ENCODE measurements at regions not wholly inside any gene's neighbourhood (a gene's known extent, or its start where the extent isn't known, plus 50 kb on each side); places are given as distances from the start of the nearest gene placed in this dataset.

DNA sequence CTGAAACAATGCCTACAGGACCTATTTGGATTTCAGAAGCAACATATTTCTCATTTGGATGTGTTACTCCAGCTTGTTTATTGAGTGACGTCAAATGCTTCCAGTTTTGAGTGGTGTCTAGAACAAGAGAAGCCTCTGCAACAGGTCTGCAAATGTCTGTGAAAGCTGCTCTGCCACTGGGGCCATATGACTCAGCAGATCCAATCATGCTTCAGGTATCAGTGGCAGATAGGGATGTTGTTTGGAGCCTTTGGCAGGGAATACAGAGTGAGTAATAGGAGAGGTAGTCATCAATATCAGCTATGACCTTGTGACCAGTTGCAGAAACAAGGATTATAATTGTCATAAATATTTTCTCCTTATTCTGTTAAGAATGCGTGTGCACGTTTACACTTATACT, 141.1 kb upstream of the ZXDA start:
- Histone ChIP-seq H3K4me1 (ENCODE audit: control insufficient read depth, insufficient read depth, low read length, poor library complexity, severe bottlenecking) (no peaks in the 10 kb centered on the region), H3K27ac (ENCODE audit: insufficient read depth, low read length, poor library complexity, severe bottlenecking) (no peak overlapping the region), H3K4me3 (ENCODE audit: insufficient read depth, low read depth, low read length, poor library complexity, severe bottlenecking) (no peak overlapping the region), H3K36me3 (ENCODE audit: control insufficient read depth, insufficient read depth, low read length) (no peaks in the 10 kb centered on the region), H3K9me3 (ENCODE audit: control insufficient read depth, low read length) (no peaks in the 10 kb centered on the region), H3K27me3 (replicated peaks; ENCODE audit: control insufficient read depth, insufficient read depth, low read length, poor library complexity, severe bottlenecking) (no peaks in the 10 kb centered on the region)
- no peak for DNase-seq

DNA sequence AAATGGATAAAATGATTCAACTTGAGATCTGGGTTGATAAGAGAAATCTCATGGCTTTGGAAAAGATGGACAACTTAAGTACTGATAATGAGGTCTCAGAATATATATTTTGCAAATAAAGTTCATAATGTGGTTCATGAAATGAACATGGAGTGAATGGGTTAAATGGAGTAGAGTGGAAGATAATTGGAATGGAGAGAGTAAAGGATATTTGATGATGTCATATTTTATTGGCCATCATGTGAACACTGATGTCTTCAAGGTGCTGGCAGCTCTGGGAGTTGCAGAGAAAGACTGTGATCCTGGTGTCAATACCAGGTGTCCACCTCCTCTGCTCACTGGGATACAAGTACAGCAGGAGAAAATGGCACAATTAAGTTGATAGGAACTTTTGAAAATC, 133.9 kb upstream of the ZXDA start:
- Histone ChIP-seq H3K4me1 (ENCODE audit: control insufficient read depth, insufficient read depth, low read length, poor library complexity, severe bottlenecking) (no peaks in the 10 kb centered on the region), H3K27ac (ENCODE audit: insufficient read depth, low read length, poor library complexity, severe bottlenecking) (no peak overlapping the region), H3K9me3 (ENCODE audit: control insufficient read depth, low read length) (no peaks in the 10 kb centered on the region), H3K36me3 (ENCODE audit: control insufficient read depth, insufficient read depth, low read length) (no peaks in the 10 kb centered on the region), H3K4me3 (ENCODE audit: insufficient read depth, low read depth, low read length, poor library complexity, severe bottlenecking) (no peak overlapping the region), H3K27me3 (replicated peaks; ENCODE audit: control insufficient read depth, insufficient read depth, low read length, poor library complexity, severe bottlenecking) (no peaks in the 10 kb centered on the region)
- DNase-seq: no peak

DNA sequence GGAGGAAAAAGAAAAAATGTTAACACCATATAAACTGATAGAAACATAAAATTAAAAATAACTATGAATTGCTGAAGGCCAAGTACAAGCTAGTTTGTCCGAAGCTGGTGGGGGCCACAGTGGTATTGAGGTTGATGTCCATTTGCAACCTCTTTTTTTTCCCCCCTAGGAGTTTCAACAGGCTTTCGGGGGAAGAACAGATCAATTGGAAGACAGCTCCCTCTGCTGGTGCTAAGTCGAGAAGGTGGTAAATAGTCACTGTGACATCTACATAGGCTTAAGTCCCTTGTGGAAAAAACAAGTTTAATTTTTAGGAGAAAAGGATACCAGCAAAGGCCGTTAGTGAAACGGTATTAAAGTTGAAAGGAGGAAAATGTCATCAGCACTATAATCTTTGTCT, 115.7 kb upstream of the ZXDA start:
- no peaks in the 10 kb centered on the region for H3K36me3 ChIP-seq (ENCODE audit: control insufficient read depth, insufficient read depth, low read length)
- H3K4me1 ChIP-seq (ENCODE audit: control insufficient read depth, insufficient read depth, low read length, poor library complexity, severe bottlenecking): no peaks in the 10 kb centered on the region
- DNase-seq: peak in 2 of 3 donors; percentile 2 to 4
- H3K4me3 ChIP-seq (ENCODE audit: insufficient read depth, low read depth, low read length, poor library complexity, severe bottlenecking): no peak overlapping the region
- H3K27me3 ChIP-seq (replicated peaks; ENCODE audit: control insufficient read depth, insufficient read depth, low read length, poor library complexity, severe bottlenecking): no peaks in the 10 kb centered on the region
- H3K9me3 ChIP-seq (ENCODE audit: control insufficient read depth, low read length): no peaks in the 10 kb centered on the region
- H3K27ac ChIP-seq (ENCODE audit: insufficient read depth, low read length, poor library complexity, severe bottlenecking): no peak overlapping the region

DNA sequence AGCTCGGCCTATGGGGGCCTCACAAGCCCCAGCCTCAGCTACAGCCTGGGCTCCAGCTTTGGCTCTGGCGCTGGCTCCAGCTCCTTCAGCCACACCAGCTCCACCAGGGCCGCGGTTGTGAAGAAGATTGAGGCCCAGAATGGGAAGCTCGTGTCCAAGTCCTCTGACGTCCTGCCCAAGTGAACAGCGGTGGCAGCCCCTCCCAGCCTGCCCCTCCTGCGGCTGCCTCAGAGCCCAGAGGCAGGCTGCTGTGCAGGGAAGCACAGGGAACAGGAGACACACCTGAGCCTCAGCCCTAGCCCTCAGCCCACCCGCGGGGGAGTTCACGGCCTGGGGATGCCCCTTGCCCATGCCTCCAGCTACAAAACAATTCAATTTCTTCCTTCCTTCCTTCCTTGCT, 75.7 kb upstream of the ZXDA start:
- Histone ChIP-seq H3K4me3 (ENCODE audit: insufficient read depth, low read depth, low read length, poor library complexity, severe bottlenecking) (no peak overlapping the region), H3K36me3 (ENCODE audit: control insufficient read depth, insufficient read depth, low read length) (no peaks in the 10 kb centered on the region), H3K4me1 (ENCODE audit: control insufficient read depth, insufficient read depth, low read length, poor library complexity, severe bottlenecking) (no peaks in the 10 kb centered on the region), H3K27me3 (replicated peaks; ENCODE audit: control insufficient read depth, insufficient read depth, low read length, poor library complexity, severe bottlenecking) (no peaks in the 10 kb centered on the region), H3K9me3 (ENCODE audit: control insufficient read depth, low read length) (no peaks in the 10 kb centered on the region), H3K27ac (ENCODE audit: insufficient read depth, low read length, poor library complexity, severe bottlenecking) (no peak overlapping the region)
- DNase-seq: no peak

DNA sequence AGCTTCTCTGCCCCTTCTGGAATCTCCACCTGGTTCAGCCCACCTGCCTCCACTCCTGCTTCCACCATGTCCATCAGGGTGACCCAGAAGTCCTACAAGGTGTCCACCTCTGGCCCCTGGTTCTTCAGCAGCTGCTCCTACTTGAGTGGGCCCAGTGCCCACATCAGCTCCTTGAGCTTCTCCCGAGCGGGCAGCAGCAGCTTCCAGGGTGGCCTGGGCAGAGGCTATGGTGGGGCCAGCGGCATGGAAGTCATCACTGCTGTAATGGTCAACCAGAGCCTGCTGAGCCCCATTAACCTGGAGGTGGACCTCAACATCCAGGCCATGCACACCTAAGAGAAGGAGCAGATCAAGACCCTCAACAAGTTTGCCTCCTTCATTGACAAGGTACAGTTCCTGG, 74.4 kb upstream of the ZXDA start:
- no peaks in the 10 kb centered on the region for H3K36me3 ChIP-seq (ENCODE audit: control insufficient read depth, insufficient read depth, low read length)
- H3K4me3 ChIP-seq (ENCODE audit: insufficient read depth, low read depth, low read length, poor library complexity, severe bottlenecking): no peak overlapping the region
- DNase-seq: no peak
- no peak overlapping the region for H3K27ac ChIP-seq (ENCODE audit: insufficient read depth, low read length, poor library complexity, severe bottlenecking)
- H3K9me3 ChIP-seq (ENCODE audit: control insufficient read depth, low read length): no peaks in the 10 kb centered on the region
- H3K27me3 ChIP-seq (replicated peaks; ENCODE audit: control insufficient read depth, insufficient read depth, low read length, poor library complexity, severe bottlenecking): no peaks in the 10 kb centered on the region
- no peaks in the 10 kb centered on the region for H3K4me1 ChIP-seq (ENCODE audit: control insufficient read depth, insufficient read depth, low read length, poor library complexity, severe bottlenecking)

DNA sequence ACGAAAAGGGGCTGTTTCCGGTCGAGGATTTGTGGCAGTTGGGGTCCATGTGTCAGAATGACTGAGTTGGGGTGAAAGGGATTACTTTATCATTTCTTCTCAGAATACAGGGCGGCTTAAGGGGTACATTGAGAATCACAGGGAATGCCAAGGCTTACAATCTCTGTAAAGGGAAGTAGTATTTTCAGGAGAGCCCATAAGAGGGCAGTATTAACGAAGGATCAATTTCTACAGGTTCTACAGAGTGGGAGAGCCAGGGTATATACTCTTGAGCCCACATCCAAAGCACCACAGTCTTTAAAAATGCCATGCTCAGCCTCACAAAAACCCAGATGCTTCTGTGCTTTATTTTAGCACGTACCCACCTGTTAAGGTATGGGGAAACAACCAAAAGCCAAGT, 67.7 kb upstream of the ZXDA start:
- Histone ChIP-seq H3K4me1 (ENCODE audit: control insufficient read depth, insufficient read depth, low read length, poor library complexity, severe bottlenecking) (no peaks in the 10 kb centered on the region), H3K36me3 (ENCODE audit: control insufficient read depth, insufficient read depth, low read length) (no peaks in the 10 kb centered on the region), H3K9me3 (ENCODE audit: control insufficient read depth, low read length) (no peaks in the 10 kb centered on the region), H3K27ac (ENCODE audit: insufficient read depth, low read length, poor library complexity, severe bottlenecking) (no peak overlapping the region), H3K27me3 (replicated peaks; ENCODE audit: control insufficient read depth, insufficient read depth, low read length, poor library complexity, severe bottlenecking) (no peaks in the 10 kb centered on the region), H3K4me3 (ENCODE audit: insufficient read depth, low read depth, low read length, poor library complexity, severe bottlenecking) (no peak overlapping the region)
- no peak for DNase-seq

DNA sequence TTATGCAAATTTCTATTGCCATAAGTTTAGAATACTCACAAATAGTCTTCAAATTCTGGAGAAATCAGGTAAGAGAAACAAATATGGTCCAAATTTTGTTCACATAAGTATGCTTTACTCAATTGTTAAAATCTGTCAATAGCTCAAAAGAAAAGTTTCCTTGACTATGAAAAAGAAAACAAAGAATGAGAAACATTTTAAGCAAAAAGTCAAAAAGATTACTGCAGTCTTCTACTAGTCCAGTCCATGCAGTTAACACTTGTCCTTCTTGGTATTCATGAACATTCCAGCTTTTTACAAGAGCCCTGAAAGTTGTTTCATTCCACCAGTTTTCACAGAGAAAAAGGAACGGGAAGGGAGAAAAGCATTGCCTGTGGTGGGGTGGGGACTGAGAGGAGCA, 54.7 kb upstream of the ZXDA start:
- no peaks in the 10 kb centered on the region for H3K36me3 ChIP-seq (ENCODE audit: control insufficient read depth, insufficient read depth, low read length)
- no peaks in the 10 kb centered on the region for H3K9me3 ChIP-seq (ENCODE audit: control insufficient read depth, low read length)
- H3K4me1 ChIP-seq (ENCODE audit: control insufficient read depth, insufficient read depth, low read length, poor library complexity, severe bottlenecking): no peaks in the 10 kb centered on the region
- no peak overlapping the region for H3K27ac ChIP-seq (ENCODE audit: insufficient read depth, low read length, poor library complexity, severe bottlenecking)
- no peak for DNase-seq
- no peak overlapping the region for H3K4me3 ChIP-seq (ENCODE audit: insufficient read depth, low read depth, low read length, poor library complexity, severe bottlenecking)
- H3K27me3 ChIP-seq (replicated peaks; ENCODE audit: control insufficient read depth, insufficient read depth, low read length, poor library complexity, severe bottlenecking): no peaks in the 10 kb centered on the region

All from effector memory CD4-positive, alpha-beta T cell (primary cell).